ACHN (cell line): ENCODE measurements at regions not wholly inside any gene's neighbourhood (a gene's known extent, or its start where the extent isn't known, plus 50 kb on each side); places are given as distances from the start of the nearest gene placed in this dataset.

Experiments
- DNase-seq: peaks from one replicate; pipeline ENCODE4 v3.0.0-alpha.2; 2015
- in situ Hi-C: cut with HindIII; loops from 2 replicates; pipeline ENCODE4 v1.10.0; 2017; ENCODE audit warnings: low sequenced_read_pairs, low pct_ligation_motif_present, low pct_unique_long_range_greater_than_20kb

DNA sequence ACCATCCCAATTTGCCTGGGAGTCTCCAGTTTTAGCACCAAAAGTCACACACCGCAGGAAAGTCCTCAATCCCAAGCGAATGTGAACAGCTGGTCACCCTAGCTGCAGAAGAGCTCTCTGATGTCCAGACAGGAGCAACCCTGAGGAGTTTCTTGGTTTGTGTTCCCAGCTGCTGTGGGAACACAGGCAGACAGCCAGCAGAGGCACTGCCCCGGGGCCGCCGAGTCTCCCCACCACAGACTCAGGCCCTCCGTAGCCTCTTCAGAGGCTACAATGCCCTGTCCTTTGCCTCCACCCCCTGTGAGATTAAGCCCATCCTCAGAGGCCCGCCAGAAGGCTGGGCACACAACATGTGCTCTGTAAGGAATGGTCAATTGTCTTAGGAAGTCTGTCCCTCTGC lies 111.5 kb downstream of the TTC32 start:
- no peak for DNase-seq
- in situ Hi-C loops: no loop called here

- in situ Hi-C loops: no loop called here
- DNase-seq: no peak
Measured at GRCh38 chr2:19787134-19787533, 114.6 kb downstream of the TTC32 start.

GRCh38 chr2:19786408-19787058 lies 115.2 kb downstream of the TTC32 start:
- in situ Hi-C loops: no loop called here
- DNase-seq: peak; percentile 68

DNA sequence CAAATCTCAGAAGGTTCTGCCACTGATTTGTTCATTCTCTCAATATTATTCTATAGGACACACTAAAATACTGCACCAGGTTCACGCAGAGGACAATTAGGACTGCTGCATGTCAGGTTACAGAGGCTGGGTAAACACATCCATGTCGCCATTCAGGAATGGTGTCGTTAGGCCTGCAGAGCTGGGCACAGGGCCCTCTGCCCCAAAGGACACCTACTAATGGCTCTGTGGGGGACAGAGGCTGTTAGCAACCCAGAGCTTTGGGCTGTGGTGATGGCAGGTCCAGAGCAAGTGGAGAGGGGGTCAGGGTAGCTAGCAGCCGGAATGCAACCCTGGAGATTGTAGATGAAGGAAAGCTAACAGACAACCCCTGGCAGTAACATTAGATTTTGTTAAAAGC lies 115.9 kb downstream of the TTC32 start:
- no peak for DNase-seq
- in situ Hi-C loops: no loop called here

DNA sequence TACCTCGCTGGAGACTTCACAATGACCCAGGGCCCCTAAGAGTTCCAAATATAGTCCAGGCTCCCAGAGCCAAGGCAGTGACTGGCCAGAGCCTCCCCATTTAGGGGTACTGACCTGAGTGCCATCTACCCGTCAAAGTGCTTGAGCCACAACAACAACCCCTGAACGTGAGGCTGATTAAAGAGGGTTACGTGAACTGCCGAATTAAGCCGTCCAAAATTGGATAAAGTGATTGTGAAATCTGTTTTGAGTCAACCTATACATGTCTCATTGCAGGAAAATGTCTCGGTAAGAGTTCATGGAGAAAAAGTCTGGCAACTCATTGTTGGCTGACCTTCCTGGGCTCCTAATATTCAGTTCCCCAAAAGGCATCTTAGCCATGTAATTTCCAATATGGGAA lies 116.3 kb downstream of the TTC32 start:
- in situ Hi-C loops: no loop called here
- DNase-seq: no peak

DNA sequence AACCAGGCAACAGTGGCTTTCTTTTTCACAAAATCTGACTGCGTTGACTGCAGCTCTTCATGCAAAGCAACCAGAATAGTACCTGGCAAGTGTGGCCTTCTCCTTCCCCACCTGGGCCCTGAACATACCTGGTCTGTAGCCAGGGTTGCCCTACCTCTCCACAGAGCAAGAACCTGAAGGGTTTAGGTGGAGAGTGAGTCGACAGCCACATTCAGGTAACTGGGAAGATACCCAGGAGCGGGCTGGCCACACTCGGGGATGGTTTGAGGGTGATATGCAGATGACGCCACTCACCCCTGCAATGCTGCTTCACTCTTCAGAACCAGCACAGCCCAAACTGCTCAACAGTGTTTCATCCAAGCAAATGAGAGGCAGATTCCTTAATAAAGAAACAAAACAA lies 117.3 kb downstream of the TTC32 start:
- no peak for DNase-seq
- in situ Hi-C loops: no loop called here

GRCh38 chr2:19783935-19784334 lies 117.8 kb downstream of the TTC32 start:
- in situ Hi-C loops: no loop called here
- no peak for DNase-seq

GRCh38 chr2:19776941-19777514 lies 124.8 kb downstream of the TTC32 start:
- peak; percentile 29 for DNase-seq
- in situ Hi-C loops: no loop called here

DNA sequence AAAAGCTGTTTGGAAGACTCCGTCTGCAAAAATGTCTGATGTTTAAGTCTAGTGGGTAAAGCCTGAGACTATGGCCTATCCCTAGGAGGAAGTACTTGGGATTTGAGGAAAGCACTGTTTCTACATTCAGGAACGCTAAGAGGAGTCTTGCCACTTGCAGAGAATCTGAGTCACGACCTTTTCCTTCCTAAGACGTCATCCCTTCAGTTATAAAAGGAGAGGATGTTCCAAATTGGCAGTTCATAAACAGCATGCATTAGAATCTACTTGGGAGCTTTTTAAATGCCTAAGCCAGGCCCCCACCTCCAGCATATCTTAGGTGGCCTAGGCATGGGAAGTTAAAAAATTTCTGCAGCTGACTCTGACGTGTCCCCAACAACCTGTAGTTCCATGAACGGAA lies 125.9 kb downstream of the TTC32 start:
- DNase-seq: no peak
- in situ Hi-C loops: no loop called here

- in situ Hi-C loops: no loop called here
- DNase-seq: no peak
Measured at GRCh38 chr2:19775315-19775714, 126.5 kb downstream of the TTC32 start.

DNA sequence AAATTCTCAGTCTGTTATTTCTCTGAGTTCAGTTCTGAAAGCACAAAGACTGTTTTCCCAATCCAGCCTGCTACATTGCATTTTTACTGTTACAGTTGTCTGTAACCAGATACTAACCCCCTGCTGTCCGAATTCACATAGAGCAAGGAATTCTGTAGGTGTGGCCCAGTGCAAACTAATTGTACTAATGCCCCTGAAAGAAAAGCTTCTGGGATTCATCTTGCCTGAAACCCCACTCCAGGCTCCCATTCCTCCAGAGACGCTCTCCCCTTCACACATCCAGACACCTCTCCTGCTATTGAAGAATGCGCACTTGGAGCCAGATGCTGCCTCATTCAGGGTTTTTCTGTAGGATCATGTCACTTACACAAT lies 127.0 kb downstream of the TTC32 start:
- in situ Hi-C loops: no loop called here
- no peak for DNase-seq

DNA sequence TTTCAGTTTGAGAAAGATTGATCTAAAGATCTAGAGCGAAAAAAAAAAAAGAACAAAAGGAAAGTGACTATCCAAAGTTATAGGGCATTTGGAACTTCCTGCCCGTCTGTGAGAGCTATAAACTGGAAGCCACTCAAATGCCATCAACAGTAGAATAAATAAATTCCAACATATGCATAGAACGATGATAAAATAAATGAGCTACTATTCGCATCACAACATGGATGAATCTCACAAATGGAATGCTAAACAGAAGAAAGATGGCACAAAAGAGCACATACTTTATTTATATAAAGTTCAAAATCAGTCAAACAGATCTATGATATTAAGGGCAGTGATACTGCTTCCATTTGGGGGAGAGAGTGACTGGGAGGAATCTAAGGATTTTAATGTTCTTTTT lies 128.8 kb downstream of the TTC32 start:
- no peak for DNase-seq
- in situ Hi-C loops: no loop called here

GRCh38 chr2:19769513-19769912 lies 132.3 kb downstream of the TTC32 start:
- in situ Hi-C loops: no loop called here
- DNase-seq: peak; percentile 50

DNA sequence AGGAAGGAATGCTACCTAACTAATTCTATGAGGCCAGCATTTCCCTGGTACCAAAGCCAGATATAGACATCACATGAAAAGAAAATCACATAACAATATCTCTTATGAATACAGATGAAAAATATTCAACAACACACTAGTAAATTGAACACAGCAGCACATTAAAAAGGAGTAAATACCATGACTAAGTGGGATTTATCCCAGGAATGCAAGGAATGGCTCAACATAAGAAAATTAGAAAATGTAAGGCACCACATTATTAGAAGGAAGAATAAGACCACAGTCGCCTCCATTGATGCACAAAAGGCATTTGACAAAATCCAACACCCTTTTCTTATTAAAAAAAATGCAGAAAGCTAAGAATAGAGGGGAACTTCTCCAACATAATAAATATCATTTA lies 133.9 kb downstream of the TTC32 start:
- in situ Hi-C loops: no loop called here
- no peak for DNase-seq

- DNase-seq: no peak
- in situ Hi-C loops: no loop called here
Measured at GRCh38 chr2:19764998-19765397, 136.8 kb downstream of the TTC32 start.

DNA sequence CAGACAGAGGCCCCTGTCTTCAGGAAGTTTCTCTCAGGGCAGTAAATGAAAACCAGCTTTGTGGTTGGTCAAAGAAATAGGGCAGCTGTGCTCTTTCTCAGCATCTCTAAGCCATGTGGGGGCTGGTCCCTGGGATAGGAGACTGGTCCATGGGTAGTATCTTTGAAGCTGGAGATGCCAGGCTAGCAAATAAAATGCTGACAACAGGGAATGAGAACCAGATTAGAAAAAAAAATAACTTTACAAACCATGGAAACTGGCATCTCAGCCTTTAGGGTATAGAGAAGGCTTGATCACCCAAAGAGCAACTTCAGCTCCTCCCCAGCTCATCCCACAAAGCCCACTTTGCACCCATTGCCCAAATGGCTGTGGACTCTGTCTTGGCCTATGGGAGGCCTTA lies 138.1 kb downstream of the TTC32 start:
- in situ Hi-C loops: no loop called here
- DNase-seq: no peak

DNA sequence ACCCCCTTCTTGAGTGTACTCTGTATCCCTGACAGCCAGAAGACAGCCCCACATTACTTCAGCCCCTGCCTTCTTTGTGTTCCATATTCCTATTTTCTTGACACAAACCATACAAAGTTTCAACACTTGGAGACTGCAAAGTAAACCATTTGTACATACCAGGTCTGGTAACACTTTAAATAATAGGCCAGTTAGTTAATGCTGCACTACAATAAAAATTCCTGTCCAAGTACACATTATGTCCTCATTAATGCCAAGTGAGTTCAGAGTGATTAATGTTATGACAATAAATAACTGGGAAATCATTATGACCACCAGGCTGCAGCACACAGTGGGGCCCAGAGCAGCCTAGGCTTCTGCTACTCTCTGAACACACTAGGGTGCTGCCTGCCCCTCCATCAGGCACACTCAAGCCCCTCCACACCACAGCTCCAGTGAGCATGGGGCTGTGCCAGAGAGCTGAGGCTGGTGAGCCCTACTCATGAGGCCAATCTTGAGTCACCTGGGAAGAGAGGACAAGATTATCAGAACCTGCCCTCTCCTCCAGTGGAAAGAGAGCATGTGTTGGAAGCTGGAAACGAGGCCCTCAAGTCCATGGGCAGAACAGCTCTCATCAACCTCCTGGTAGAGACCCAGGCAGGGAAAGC lies 138.7 kb downstream of the TTC32 start:
- DNase-seq: no peak
- in situ Hi-C loops: no loop called here

- no peak for DNase-seq
- in situ Hi-C loops: no loop called here
Measured at GRCh38 chr2:19762142-19762541, 139.6 kb downstream of the TTC32 start.

DNA sequence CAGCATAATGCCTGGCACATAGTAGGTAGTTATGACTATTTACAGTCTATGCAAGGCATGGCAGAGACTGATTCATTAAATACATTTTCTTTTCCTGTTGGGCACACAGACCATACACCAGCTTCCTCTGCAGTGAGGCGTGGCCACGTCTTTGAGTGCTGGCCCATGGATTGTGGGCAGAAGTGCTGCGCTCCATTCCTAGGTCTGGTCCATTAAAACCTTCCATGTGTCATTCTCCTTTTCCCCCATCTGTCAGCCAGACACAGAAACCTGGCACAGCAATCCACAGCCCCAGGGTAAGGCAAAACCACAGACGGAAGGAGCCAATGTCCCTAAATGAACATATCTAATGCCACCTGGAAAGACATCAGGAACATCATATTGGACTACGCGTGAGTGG lies 141.9 kb downstream of the TTC32 start:
- in situ Hi-C loops: no loop called here

DNA sequence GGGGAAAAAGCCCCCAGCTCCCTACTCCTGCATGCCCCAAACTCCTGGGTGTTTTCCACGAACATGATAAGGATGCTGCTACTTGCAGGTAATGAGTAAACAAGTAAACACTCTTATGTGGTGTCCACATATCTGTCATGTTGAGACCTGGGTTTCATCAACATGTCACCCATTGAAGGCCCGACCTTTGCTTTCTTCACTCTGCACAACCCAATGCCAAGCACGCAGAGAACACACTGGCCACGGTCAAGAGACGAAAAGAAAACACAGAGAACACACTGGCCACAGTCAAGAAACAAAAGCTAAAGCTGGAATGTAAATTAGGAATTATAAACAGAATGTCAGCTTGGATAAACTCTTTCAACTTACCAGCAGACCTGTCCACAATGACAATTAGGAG lies 143.1 kb downstream of the TTC32 start:
- in situ Hi-C loops: no loop called here

More for the DNA sequence above, 141.9 kb downstream of the TTC32 start:
- DNase-seq: no peak

More for the DNA sequence above, 143.1 kb downstream of the TTC32 start:
- no peak for DNase-seq
